Lower leg skin (tissue), 4 donors: ENCODE measurements at regions not wholly inside any gene's neighbourhood (a gene's known extent, or its start where the extent isn't known, plus 50 kb on each side); places are given as distances from the start of the nearest gene placed in this dataset.
"Not testable (repeated sequence)": the region's sequence is repeated elsewhere in the genome, so short reads cannot be mapped to it uniquely, and the experiment has no call there.

Experiments
- DNase-seq, 2 donors: peaks; one replicate each; pipeline ENCODE4 v3.0.0-alpha.2; 2019; ENCODE audit warnings: low spot score in 2 of 2
- H3K4me3 ChIP-seq: fragments of 200-600 bp; sonication (generic); 2 replicates; pipeline ENCODE4 v1.5.1; 2017; ENCODE audit warnings: mild to moderate bottlenecking, low read depth; ENCODE audit not compliant: poor library complexity, severe bottlenecking
- POLR2A ChIP-seq, 2 donors: fragments of 450-650 bp; IDR thresholded peaks; one replicate each; pipeline ENCODE4 v1.6.1; 2016 to 2017; ENCODE audit warnings: antibody characterized with exemption in 2 of 2, mild to moderate bottlenecking in 1 of 2, moderate library complexity in 1 of 2
- WGBS, 2 donors: methylation state at CpG; one replicate each; pipeline ENCODE4 v1.1.5; 2018; 5-methylcytosine and 5-hydroxymethylcytosine counted together
- intact Hi-C: fragments of 100-400 bp; cut with DNase I; formaldehyde crosslinking; loops from one replicate; pipeline ENCODE4 v1.15.0; 2023; ENCODE audit warnings: low total_unique reads
- TF ChIP-seq, protein P1 (sequence below), 3 donors: fragments of 450-650 bp; IDR thresholded peaks; one replicate each; pipeline ENCODE4 v1.5.1; 2016; ENCODE audit warnings: antibody characterized with exemption in 3 of 3, mild to moderate bottlenecking in 3 of 3, moderate library complexity in 2 of 3

- intact Hi-C loops, result no loop called here
- DNase-seq, result no peak
- TF ChIP-seq POLR2A (IDR thresholded peaks at IDR 0.05), result no peak
- TF ChIP-seq, protein P1, sequence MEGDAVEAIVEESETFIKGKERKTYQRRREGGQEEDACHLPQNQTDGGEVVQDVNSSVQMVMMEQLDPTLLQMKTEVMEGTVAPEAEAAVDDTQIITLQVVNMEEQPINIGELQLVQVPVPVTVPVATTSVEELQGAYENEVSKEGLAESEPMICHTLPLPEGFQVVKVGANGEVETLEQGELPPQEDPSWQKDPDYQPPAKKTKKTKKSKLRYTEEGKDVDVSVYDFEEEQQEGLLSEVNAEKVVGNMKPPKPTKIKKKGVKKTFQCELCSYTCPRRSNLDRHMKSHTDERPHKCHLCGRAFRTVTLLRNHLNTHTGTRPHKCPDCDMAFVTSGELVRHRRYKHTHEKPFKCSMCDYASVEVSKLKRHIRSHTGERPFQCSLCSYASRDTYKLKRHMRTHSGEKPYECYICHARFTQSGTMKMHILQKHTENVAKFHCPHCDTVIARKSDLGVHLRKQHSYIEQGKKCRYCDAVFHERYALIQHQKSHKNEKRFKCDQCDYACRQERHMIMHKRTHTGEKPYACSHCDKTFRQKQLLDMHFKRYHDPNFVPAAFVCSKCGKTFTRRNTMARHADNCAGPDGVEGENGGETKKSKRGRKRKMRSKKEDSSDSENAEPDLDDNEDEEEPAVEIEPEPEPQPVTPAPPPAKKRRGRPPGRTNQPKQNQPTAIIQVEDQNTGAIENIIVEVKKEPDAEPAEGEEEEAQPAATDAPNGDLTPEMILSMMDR (IDR thresholded peaks at IDR 0.05), result no peak
- 85 to 86% methylated on average over 1 of the region's 1 CpG for WGBS, 2 donors
- H3K4me3 ChIP-seq, result no peak overlapping the region
Measured at GRCh38 chr15:47908486-47908885, 191.2 kb downstream of the SEMA6D start.

- TF ChIP-seq POLR2A (IDR thresholded peaks at IDR 0.05), result no peak
- TF ChIP-seq, protein P1 (IDR thresholded peaks at IDR 0.05), result no peak
- intact Hi-C loops, result no loop called here
- no peak for DNase-seq
- no peak overlapping the region for H3K4me3 ChIP-seq
- WGBS, 2 donors, result 80 to 85% methylated on average over 4 of the region's 4 CpGs
Measured at GRCh38 chr15:47908950-47909670, 191.8 kb downstream of the SEMA6D start.

GRCh38 chr15:47912910-47913309, 195.6 kb downstream of the SEMA6D start:
- 90 to 95% methylated on average over 6 of the region's 6 CpGs for WGBS, 2 donors
- H3K4me3 ChIP-seq, intact Hi-C loops, DNase-seq: not testable (repeated sequence)

DNA sequence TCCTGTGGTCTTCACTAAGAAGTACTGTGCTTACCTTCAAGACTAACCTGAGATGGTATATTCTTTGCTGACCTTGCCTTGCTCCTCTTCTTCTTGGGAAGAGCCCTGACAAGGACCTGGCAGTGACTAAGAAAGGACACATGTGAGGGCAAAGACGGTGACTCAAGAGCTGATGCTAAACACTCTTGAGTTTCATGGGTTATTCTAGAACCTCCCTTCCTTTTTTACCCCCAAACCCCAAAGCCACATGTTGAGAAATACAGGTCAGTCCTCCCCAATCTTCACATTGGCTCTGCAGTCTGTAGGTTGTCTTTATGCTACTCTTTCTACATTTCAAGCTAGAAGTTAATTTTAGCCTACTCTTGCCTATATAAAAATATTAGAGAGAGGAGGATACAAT, 200.6 kb downstream of the SEMA6D start:
- no peak for DNase-seq
- TF ChIP-seq, protein P1 (IDR thresholded peaks at IDR 0.05), result no peak
- WGBS, 2 donors, result 80 to 90% methylated on average over 1 of the region's 1 CpG
- intact Hi-C loops, result no loop called here
- H3K4me3 ChIP-seq, result no peak overlapping the region

DNA sequence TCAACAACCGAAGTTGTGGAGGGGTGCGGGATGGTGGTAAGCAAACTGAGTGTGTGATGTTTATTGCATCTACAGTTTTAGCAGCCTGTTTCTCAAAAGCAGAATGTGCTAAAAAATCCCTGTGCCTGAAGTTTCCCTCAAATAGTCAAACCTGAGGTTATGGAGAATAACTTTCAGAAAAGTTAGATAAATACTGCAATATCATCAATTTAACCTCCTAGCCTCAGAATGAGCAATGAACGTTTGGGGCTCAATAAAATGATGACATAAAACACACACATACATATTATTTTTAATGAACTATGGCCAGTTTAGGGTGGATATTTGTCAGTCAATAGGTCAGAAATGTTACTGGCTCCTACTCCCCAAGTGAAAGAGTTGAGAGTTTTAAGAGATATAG, 201.6 kb downstream of the SEMA6D start:
- no peak overlapping the region for H3K4me3 ChIP-seq
- WGBS, 2 donors, result 87 to 88% methylated on average over 3 of the region's 3 CpGs
- no peak for DNase-seq
- intact Hi-C loops, result no loop called here
- TF ChIP-seq, protein P1 (IDR thresholded peaks at IDR 0.05), result no peak
- TF ChIP-seq POLR2A (IDR thresholded peaks at IDR 0.05), result no peak

DNA sequence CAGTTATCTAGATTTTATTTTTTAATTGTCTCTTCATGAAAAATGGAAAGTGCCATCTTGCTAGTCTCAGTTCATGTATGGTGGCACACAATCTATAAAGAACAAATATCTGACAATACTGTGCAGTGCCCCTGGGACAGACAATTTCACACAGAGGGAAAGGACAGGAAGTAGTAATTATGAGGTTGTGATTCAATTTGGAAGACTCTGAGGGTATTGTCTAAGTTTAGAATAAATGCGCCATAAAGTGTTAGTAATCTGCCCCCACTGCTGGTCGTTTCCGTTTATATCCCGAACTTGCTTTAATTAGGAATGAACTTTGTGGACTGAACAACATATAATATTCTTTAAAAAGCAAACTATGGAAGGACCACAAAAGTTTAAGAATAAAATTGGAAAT, 196.4 kb upstream of the SLC24A5 start:
- no peak for DNase-seq
- TF ChIP-seq POLR2A (IDR thresholded peaks at IDR 0.05), result no peak
- TF ChIP-seq, protein P1 (IDR thresholded peaks at IDR 0.05), result no peak
- H3K4me3 ChIP-seq, result no peak overlapping the region
- 68 to 69% methylated on average over 4 of the region's 4 CpGs for WGBS, 2 donors
- intact Hi-C loops, result no loop called here
